ENCODE measurements at regions not wholly inside any gene's neighbourhood (a gene's known extent, or its start where the extent isn't known, plus 50 kb on each side); places are given as distances from the start of the nearest gene placed in this dataset.

GRCh38 chr12:124392667-124393413 lies 97.9 kb downstream of the RFLNA start:
- WGBS, 2 donors: 4 to 6% methylated on average over 20 of the region's 20 CpGs
- Histone ChIP-seq H3K4me1 (peaks cover 49 to 100% (median 92%) of the 10 kb centered on the region in 9 donors), H3K4me3 (no peak overlapping the region), H3K36me3 (peaks cover 0 to 52% (median 8%) of the 10 kb centered on the region in 9 donors), H3K27me3 (no peaks in the 10 kb centered on the region), H3K9me3 (no peaks in the 10 kb centered on the region), H3K27ac (peak overlapping the region; percentile 44 to 99 (median 84))
- ATAC-seq (peak; percentile 60 to 87 (median 76)), DNase-seq (peak; percentile 90 to 96)
- intact Hi-C loops (cut with DNase I): loop anchor here in 2 of 10 donors (5.0 to 10.0 kb wide), 2 partner anchors 59 to 112 kb away; no protein-coding TSS in a partner anchor
- peak in 1 of 9 donors; percentile 4 for TF ChIP-seq CTCF (IDR thresholded peaks at IDR 0.05)

DNA sequence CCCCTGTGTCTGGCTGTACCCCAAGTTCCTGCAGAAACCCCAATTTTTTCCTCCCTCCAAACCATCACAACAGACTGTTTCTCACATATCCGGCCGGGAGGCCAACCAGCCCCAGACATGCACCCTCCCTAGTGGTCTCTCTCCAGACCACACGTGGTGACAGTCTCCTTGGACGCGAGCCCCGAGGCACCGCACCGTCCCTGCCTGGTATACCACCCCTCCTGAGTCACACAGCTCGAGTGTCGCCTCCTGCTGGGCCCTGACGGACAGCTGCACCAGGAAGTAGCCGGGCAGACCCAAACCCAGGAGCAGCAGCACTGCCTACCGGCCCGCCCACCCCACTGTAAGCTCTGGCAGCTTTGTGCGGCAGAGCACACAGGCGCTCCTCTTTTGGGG lies 97.4 kb downstream of the RFLNA start:
- Histone ChIP-seq H3K4me1 (peaks cover 52 to 100% (median 92%) of the 10 kb centered on the region in 9 donors), H3K27ac (peak overlapping the region; percentile 44 to 99 (median 84)), H3K27me3 (no peaks in the 10 kb centered on the region), H3K36me3 (peaks cover 0 to 47% (median 3%) of the 10 kb centered on the region in 9 donors), H3K4me3 (no peak overlapping the region), H3K9me3 (no peaks in the 10 kb centered on the region)
- ATAC-seq (peak in 2 of 8 donors; percentile 0 to 1), DNase-seq (no peak)
- intact Hi-C loops (cut with DNase I): loop anchor here in 2 of 10 donors (5.0 to 10.0 kb wide), 2 partner anchors 60 to 113 kb away; no protein-coding TSS in a partner anchor
- 41 to 55% methylated on average over 16 of the region's 16 CpGs for WGBS, 2 donors
- peak in 6 of 9 donors; percentile 15 to 38 (median 28) for TF ChIP-seq CTCF (IDR thresholded peaks at IDR 0.05)

DNA sequence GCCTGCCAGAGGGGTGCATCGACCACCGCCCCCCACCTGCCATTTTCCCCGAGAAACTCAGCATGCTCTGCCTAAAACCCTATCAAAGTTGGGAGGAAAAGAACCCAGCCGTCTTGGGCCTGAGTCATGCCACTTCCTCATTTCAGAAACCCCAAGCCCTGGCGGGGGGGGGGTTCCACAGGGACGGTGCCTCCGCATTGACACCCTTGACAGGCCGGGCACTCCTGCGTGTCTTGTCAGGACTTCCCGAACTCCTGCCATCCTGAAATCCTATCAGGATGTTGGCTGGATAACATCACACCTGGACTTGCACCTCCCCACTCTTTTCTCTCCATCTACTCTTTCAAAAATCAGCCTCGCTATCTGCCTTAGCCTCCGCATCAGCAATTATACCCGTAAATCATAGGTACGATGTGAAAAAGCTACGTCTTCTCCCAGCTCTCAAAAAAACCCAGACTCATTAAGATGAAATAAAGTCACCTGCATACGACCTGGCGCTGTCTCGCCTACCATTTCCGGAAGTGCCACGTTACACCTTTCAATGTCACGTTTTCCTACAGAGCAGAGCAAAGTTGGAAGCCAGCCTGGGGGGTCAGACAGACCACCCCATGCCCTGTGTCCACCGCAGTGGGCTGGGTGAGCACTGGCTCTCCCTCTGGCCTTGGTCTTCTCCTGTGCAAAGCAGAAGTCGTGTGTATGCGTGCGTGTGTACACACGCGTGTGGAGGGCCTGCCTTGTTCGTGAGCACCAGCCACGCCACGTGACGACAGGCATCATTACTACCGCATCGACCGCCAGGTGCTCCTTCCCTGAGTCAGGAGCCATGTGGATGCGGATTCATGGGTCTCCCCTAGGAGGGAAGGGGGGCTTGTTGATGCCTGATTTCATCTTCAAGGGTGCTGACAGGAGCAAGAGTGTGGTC lies 96.7 kb downstream of the RFLNA start:
- peaks cover 0 to 40% (median 0%) of the 10 kb centered on the region in 9 donors for H3K36me3 ChIP-seq
- DNase-seq (peak; percentile 50 to 63), ATAC-seq (no peak)
- 78 to 87% methylated on average over 35 of the region's 35 CpGs for WGBS, 2 donors
- TF ChIP-seq CTCF (IDR thresholded peaks at IDR 0.05): no peak
- intact Hi-C loops (cut with DNase I): loop anchor here in 2 of 10 donors (5.0 to 10.0 kb wide), 2 partner anchors 61 to 113 kb away; no protein-coding TSS in a partner anchor
- peaks cover 58 to 100% (median 92%) of the 10 kb centered on the region in 9 donors for H3K4me1 ChIP-seq
- no peaks in the 10 kb centered on the region for H3K27me3 ChIP-seq
- peak overlapping the region; percentile 56 to 99 (median 96) for H3K27ac ChIP-seq
- no peaks in the 10 kb centered on the region for H3K9me3 ChIP-seq
- peak overlapping the region in 1 of 10 donors; percentile 36 for H3K4me3 ChIP-seq

Data from heart right ventricle (tissue), 16 donors.